ENCODE measurements at regions not wholly inside any gene's neighbourhood (a gene's known extent, or its start where the extent isn't known, plus 50 kb on each side); places are given as distances from the start of the nearest gene placed in this dataset.

DNA sequence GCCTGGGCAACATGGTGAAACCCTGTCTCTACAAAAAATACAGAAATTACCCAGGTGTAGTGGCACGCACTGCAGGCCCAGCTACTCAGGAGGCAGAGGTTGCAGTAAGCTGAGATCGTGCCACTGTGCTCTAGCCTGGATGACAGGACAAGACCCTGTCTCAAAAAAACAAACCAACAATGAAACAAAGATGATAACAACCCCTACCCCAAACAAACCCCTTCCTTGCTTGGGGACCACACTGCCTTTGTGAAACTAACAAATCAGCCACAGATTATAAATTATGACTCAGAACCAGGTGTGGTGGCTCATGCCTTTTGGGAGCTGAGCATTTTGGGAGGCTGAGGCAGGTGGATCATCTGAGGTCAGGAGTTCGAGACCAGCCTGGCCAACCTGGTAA, 75.3 kb upstream of the RPH3AL start:
- no peak for TF ChIP-seq POLR2AphosphoS5 (IDR thresholded peaks at IDR 0.05)
- no peak for TF ChIP-seq POLR2A (IDR thresholded peaks at IDR 0.05)
- no peak for TF ChIP-seq CTCF (IDR thresholded peaks at IDR 0.05 in 8 of 11, conservative IDR thresholded peaks at IDR 0.05 in 3 of 11)
